Activated T-helper 17 cell treated with anti-CD3 and anti-CD28 coated beads, Interleukin-2, amount 50 U/mL, for 72 hours (primary cell): ENCODE measurements at regions not wholly inside any gene's neighbourhood (a gene's known extent, or its start where the extent isn't known, plus 50 kb on each side); places are given as distances from the start of the nearest gene placed in this dataset.

Experiments
- ATAC-seq: fragments of 150-1000 bp; cut with Tn5 transposase; replicated peaks from 2 replicates; pipeline ENCODE4 v1.10.0; 2021; ENCODE audit warnings: mild to moderate bottlenecking, moderate library complexity
- H3K27ac Mint-ChIP-seq: one replicate; pipeline ENCODE4 v1.8.0; 2022; ENCODE audit warnings: mixed read lengths
- H3K27me3 Mint-ChIP-seq: one replicate; pipeline ENCODE4 v1.8.0; 2022; ENCODE audit warnings: mixed read lengths
- H3K36me3 Mint-ChIP-seq: one replicate; pipeline ENCODE4 v1.8.0; 2022; ENCODE audit warnings: low read depth, mild to moderate bottlenecking, mixed read lengths
- H3K4me1 Mint-ChIP-seq: one replicate; pipeline ENCODE4 v1.8.0; 2022; ENCODE audit warnings: mixed read lengths
- H3K4me3 Mint-ChIP-seq: one replicate; pipeline ENCODE4 v1.8.0; 2022; ENCODE audit warnings: mild to moderate bottlenecking, mixed read lengths
- H3K9me3 Mint-ChIP-seq: one replicate; pipeline ENCODE4 v1.8.0; 2022; ENCODE audit warnings: mixed read lengths

GRCh38 chr5:3854188-3854821 lies 258.7 kb downstream of the IRX1 start:
- H3K4me1 Mint-ChIP-seq: no peaks in the 10 kb centered on the region
- H3K27ac Mint-ChIP-seq: no peak overlapping the region
- ATAC-seq: no peak
- H3K4me3 Mint-ChIP-seq: no peak overlapping the region
- no peaks in the 10 kb centered on the region for H3K27me3 Mint-ChIP-seq
- H3K36me3 Mint-ChIP-seq: no peaks in the 10 kb centered on the region
- H3K9me3 Mint-ChIP-seq: peaks cover 8% of the 10 kb centered on the region

- H3K4me3 Mint-ChIP-seq: no peak overlapping the region
Observed at GRCh38 chr5:3856036-3856435, 260.4 kb downstream of the IRX1 start.

GRCh38 chr5:3858524-3858923 lies 262.9 kb downstream of the IRX1 start:
- peaks cover 4% of the 10 kb centered on the region for H3K9me3 Mint-ChIP-seq
- H3K27me3 Mint-ChIP-seq: no peaks in the 10 kb centered on the region
- ATAC-seq: no peak
- no peaks in the 10 kb centered on the region for H3K4me1 Mint-ChIP-seq
- H3K27ac Mint-ChIP-seq: no peak overlapping the region
- H3K36me3 Mint-ChIP-seq: no peaks in the 10 kb centered on the region
- H3K4me3 Mint-ChIP-seq: no peak overlapping the region

More at GRCh38 chr5:3856036-3856435, 260.4 kb downstream of the IRX1 start:
- ATAC-seq: no peak
- Mint-ChIP-seq H3K9me3 (peaks cover 8% of the 10 kb centered on the region), H3K4me1 (no peaks in the 10 kb centered on the region), H3K27me3 (no peaks in the 10 kb centered on the region), H3K27ac (no peak overlapping the region), H3K36me3 (no peaks in the 10 kb centered on the region)

- Mint-ChIP-seq H3K27me3 (no peaks in the 10 kb centered on the region), H3K4me3 (no peak overlapping the region), H3K4me1 (no peaks in the 10 kb centered on the region), H3K9me3 (peaks cover 12% of the 10 kb centered on the region), H3K27ac (no peak overlapping the region), H3K36me3 (no peaks in the 10 kb centered on the region)
- no peak for ATAC-seq
Observed at GRCh38 chr5:3862906-3863305, 267.3 kb downstream of the IRX1 start.

- Mint-ChIP-seq H3K4me1 (no peaks in the 10 kb centered on the region), H3K36me3 (no peaks in the 10 kb centered on the region), H3K4me3 (no peak overlapping the region), H3K27ac (no peak overlapping the region), H3K27me3 (no peaks in the 10 kb centered on the region), H3K9me3 (peaks cover 4% of the 10 kb centered on the region)
- no peak for ATAC-seq
Observed at GRCh38 chr5:3875144-3875543, 279.5 kb downstream of the IRX1 start.

- no peak overlapping the region for H3K27ac Mint-ChIP-seq
- H3K36me3 Mint-ChIP-seq: no peaks in the 10 kb centered on the region
- H3K4me1 Mint-ChIP-seq: no peaks in the 10 kb centered on the region
- ATAC-seq: no peak
- H3K27me3 Mint-ChIP-seq: no peaks in the 10 kb centered on the region
- H3K9me3 Mint-ChIP-seq: peaks cover 13% of the 10 kb centered on the region
- no peak overlapping the region for H3K4me3 Mint-ChIP-seq
Observed at GRCh38 chr5:3878267-3878666, 282.6 kb downstream of the IRX1 start.

GRCh38 chr5:3883040-3883439 lies 287.4 kb downstream of the IRX1 start:
- peaks cover 13% of the 10 kb centered on the region for H3K9me3 Mint-ChIP-seq
- H3K4me1 Mint-ChIP-seq: no peaks in the 10 kb centered on the region
- H3K36me3 Mint-ChIP-seq: no peaks in the 10 kb centered on the region
- no peak overlapping the region for H3K4me3 Mint-ChIP-seq
- no peak for ATAC-seq
- H3K27ac Mint-ChIP-seq: no peak overlapping the region
- no peaks in the 10 kb centered on the region for H3K27me3 Mint-ChIP-seq

- Mint-ChIP-seq H3K36me3 (no peaks in the 10 kb centered on the region), H3K4me1 (no peaks in the 10 kb centered on the region), H3K27me3 (no peaks in the 10 kb centered on the region), H3K9me3 (peaks cover 7% of the 10 kb centered on the region), H3K27ac (no peak overlapping the region), H3K4me3 (no peak overlapping the region)
- no peak for ATAC-seq
Observed at GRCh38 chr5:3886524-3887451, 291.2 kb downstream of the IRX1 start.

- H3K36me3 Mint-ChIP-seq: no peaks in the 10 kb centered on the region
Observed at GRCh38 chr5:3888310-3888709, 292.7 kb downstream of the IRX1 start.

GRCh38 chr5:3889412-3890142 lies 293.9 kb downstream of the IRX1 start:
- H3K27me3 Mint-ChIP-seq: no peaks in the 10 kb centered on the region
- no peak overlapping the region for H3K27ac Mint-ChIP-seq
- peaks cover 3% of the 10 kb centered on the region for H3K9me3 Mint-ChIP-seq
- H3K4me3 Mint-ChIP-seq: no peak overlapping the region
- no peaks in the 10 kb centered on the region for H3K4me1 Mint-ChIP-seq
- ATAC-seq: no peak
- H3K36me3 Mint-ChIP-seq: no peaks in the 10 kb centered on the region

More at GRCh38 chr5:3888310-3888709, 292.7 kb downstream of the IRX1 start:
- Mint-ChIP-seq H3K4me3 (no peak overlapping the region), H3K27ac (no peak overlapping the region), H3K4me1 (no peaks in the 10 kb centered on the region), H3K9me3 (peaks cover 3% of the 10 kb centered on the region), H3K27me3 (no peaks in the 10 kb centered on the region)
- no peak for ATAC-seq

GRCh38 chr5:3891113-3891512 lies 295.5 kb downstream of the IRX1 start:
- no peak overlapping the region for H3K4me3 Mint-ChIP-seq
- peaks cover 3% of the 10 kb centered on the region for H3K9me3 Mint-ChIP-seq
- H3K27ac Mint-ChIP-seq: no peak overlapping the region
- H3K4me1 Mint-ChIP-seq: no peaks in the 10 kb centered on the region
- H3K36me3 Mint-ChIP-seq: no peaks in the 10 kb centered on the region
- no peak for ATAC-seq
- no peaks in the 10 kb centered on the region for H3K27me3 Mint-ChIP-seq

GRCh38 chr5:3893527-3893926 lies 297.9 kb downstream of the IRX1 start:
- Mint-ChIP-seq H3K36me3 (no peaks in the 10 kb centered on the region), H3K4me3 (no peak overlapping the region), H3K27me3 (no peaks in the 10 kb centered on the region), H3K4me1 (no peaks in the 10 kb centered on the region), H3K9me3 (peaks cover 3% of the 10 kb centered on the region), H3K27ac (no peak overlapping the region)
- no peak for ATAC-seq

GRCh38 chr5:3893975-3894374 lies 298.3 kb downstream of the IRX1 start:
- no peaks in the 10 kb centered on the region for H3K36me3 Mint-ChIP-seq

GRCh38 chr5:3896098-3896497 lies 300.5 kb downstream of the IRX1 start:
- no peaks in the 10 kb centered on the region for H3K36me3 Mint-ChIP-seq
- peaks cover 3% of the 10 kb centered on the region for H3K9me3 Mint-ChIP-seq

More at GRCh38 chr5:3893975-3894374, 298.3 kb downstream of the IRX1 start:
- H3K4me1 Mint-ChIP-seq: no peaks in the 10 kb centered on the region
- no peak overlapping the region for H3K4me3 Mint-ChIP-seq
- no peak overlapping the region for H3K27ac Mint-ChIP-seq
- H3K9me3 Mint-ChIP-seq: peaks cover 3% of the 10 kb centered on the region
- no peaks in the 10 kb centered on the region for H3K27me3 Mint-ChIP-seq
- ATAC-seq: no peak

More at GRCh38 chr5:3896098-3896497, 300.5 kb downstream of the IRX1 start:
- no peak for ATAC-seq
- Mint-ChIP-seq H3K4me1 (no peaks in the 10 kb centered on the region), H3K27ac (no peak overlapping the region), H3K4me3 (no peak overlapping the region), H3K27me3 (no peaks in the 10 kb centered on the region)
